Retinal pigment epithelial cell (primary cell): ENCODE measurements at regions not wholly inside any gene's neighbourhood (a gene's known extent, or its start where the extent isn't known, plus 50 kb on each side); places are given as distances from the start of the nearest gene placed in this dataset.

Experiments used
- DNase-seq: peaks from one replicate; pipeline ENCODE4 v3.0.0-alpha.2; 2010; ENCODE audit warnings: low read depth
- H3K4me3 ChIP-seq: 2 replicates; pipeline ENCODE4 v1.5.1; 2011; ENCODE audit warnings: mild to moderate bottlenecking, low read length, control low read depth, moderate library complexity
- CTCF ChIP-seq: conservative IDR thresholded peaks from 2 replicates; pipeline ENCODE4 v1.5.1; 2011; ENCODE audit warnings: low read depth, low read length, control low read depth, inconsistent platforms

DNA sequence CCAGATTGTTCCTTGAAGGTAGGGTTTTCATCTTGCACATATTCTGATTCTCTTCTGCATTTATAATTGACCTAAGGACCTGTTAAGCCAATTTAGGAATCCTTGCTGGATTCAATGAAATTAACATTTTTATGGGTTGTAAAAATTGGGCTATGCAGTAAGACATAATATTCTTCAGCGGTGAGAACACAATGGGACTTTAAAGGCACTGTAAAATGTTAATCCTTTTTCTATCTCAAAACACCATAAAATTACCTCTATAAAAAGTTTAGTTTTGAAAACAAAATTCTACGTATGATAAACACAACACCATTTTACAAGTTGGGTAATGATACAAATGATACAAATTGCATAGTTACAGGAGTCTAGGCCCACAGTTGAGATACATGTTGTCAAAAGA, 169.2 kb upstream of the DTNA start:
- no peak overlapping the region for H3K4me3 ChIP-seq
- no peak for DNase-seq
- TF ChIP-seq CTCF, result no peak

DNA sequence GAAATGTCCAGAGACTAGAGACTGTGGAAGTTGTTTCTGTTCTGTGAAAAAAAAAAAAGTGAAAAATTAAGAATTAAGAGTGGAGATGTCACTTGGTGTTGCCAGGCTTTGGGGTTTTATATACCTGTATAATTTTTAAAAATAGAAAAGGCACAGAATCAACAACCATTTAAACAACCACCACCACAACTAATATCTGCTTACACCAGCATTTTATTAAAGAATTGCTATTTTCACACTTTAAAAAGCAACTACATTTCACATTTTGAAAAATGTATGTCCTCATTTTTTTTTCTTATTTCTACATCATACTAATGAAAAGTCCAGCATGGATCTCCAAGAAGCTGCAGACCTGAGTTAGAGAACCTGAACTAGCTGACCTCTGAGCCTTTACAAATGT, 167.5 kb upstream of the DTNA start:
- DNase-seq, result no peak
- no peak for TF ChIP-seq CTCF
- no peak overlapping the region for H3K4me3 ChIP-seq

GRCh38 chr18:34543356-34543755, 166.7 kb upstream of the DTNA start:
- H3K4me3 ChIP-seq, result no peak overlapping the region
- no peak for DNase-seq
- no peak for TF ChIP-seq CTCF

GRCh38 chr18:34543945-34544344, 166.2 kb upstream of the DTNA start:
- DNase-seq, result no peak
- no peak for TF ChIP-seq CTCF
- no peak overlapping the region for H3K4me3 ChIP-seq

GRCh38 chr18:34544930-34545329, 165.2 kb upstream of the DTNA start:
- no peak for DNase-seq
- no peak for TF ChIP-seq CTCF
- no peak overlapping the region for H3K4me3 ChIP-seq

- TF ChIP-seq CTCF, result no peak
- DNase-seq, result no peak
These were observed 161.8 kb upstream of the DTNA start for GRCh38 chr18:34548120-34548972.

GRCh38 chr18:34548973-34549294, 161.2 kb upstream of the DTNA start:
- no peak overlapping the region for H3K4me3 ChIP-seq
- no peak for TF ChIP-seq CTCF
- no peak for DNase-seq

More at GRCh38 chr18:34548120-34548972, 161.8 kb upstream of the DTNA start:
- no peak overlapping the region for H3K4me3 ChIP-seq
